Stomach smooth muscle (tissue), 2 donors: ENCODE measurements at regions not wholly inside any gene's neighbourhood (a gene's known extent, or its start where the extent isn't known, plus 50 kb on each side); places are given as distances from the start of the nearest gene placed in this dataset.
"Not testable (repeated sequence)": the region's sequence is repeated elsewhere in the genome, so short reads cannot be mapped to it uniquely, and the experiment has no call there.

Source experiments
- H3K27ac ChIP-seq: one replicate; pipeline ENCODE4 v1.7.0; 2013; ENCODE audit warnings: mild to moderate bottlenecking, low read length, inconsistent platforms
- H3K27me3 ChIP-seq, 2 donors: one replicate each; pipeline ENCODE4 v1.7.0; 2013; ENCODE audit warnings: low read length in 2 of 2; ENCODE audit not compliant: insufficient read depth in 2 of 2, control insufficient read depth in 1 of 2
- H3K36me3 ChIP-seq, 2 donors: one replicate each; pipeline ENCODE4 v1.7.0; 2013; ENCODE audit warnings: low read length in 2 of 2; ENCODE audit not compliant: control insufficient read depth in 2 of 2, insufficient read depth in 2 of 2
- H3K4me1 ChIP-seq: one replicate; pipeline ENCODE4 v1.7.0; 2013; ENCODE audit warnings: low read length; ENCODE audit not compliant: control insufficient read depth, insufficient read depth
- H3K4me3 ChIP-seq, 2 donors: one replicate each; pipeline ENCODE4 v1.7.0; 2013; ENCODE audit warnings: low read length in 2 of 2
- H3K9ac ChIP-seq, 2 donors: one replicate each; pipeline ENCODE4 v1.7.0; 2013; ENCODE audit warnings: low read length in 2 of 2, mild to moderate bottlenecking in 1 of 2
- H3K9me3 ChIP-seq, 2 donors: one replicate each; pipeline ENCODE4 v1.7.0; 2013; ENCODE audit warnings: low read length in 2 of 2; ENCODE audit not compliant: control insufficient read depth in 2 of 2
- donor health status: healthy.
- donor health status: Pancreatic carcinoma.

DNA sequence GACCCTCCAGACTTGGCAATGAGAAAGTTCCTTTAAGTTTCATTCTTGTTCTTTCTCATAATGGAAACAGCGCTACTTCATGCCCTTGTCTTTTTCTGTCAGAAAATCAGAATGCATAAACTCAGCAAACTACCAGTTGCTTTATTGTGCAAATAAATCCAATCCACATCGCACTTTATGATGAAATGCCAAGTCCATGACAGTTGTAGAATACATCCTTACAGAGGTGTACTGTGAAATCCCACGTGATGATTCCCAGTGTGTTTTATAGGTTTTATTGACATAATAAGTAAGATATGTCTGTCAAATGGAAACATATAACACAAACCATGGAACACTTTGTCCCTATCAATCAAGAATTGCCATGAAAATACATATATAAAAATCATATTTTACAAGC is 295.0 kb downstream of the PCDH7 start:
- Histone ChIP-seq H3K9ac (no peak overlapping the region), H3K4me1 (no peaks in the 10 kb centered on the region), H3K36me3 (no peaks in the 10 kb centered on the region), H3K9me3 (no peaks in the 10 kb centered on the region), H3K27ac (no peak overlapping the region), H3K4me3 (no peak overlapping the region), H3K27me3 (no peaks in the 10 kb centered on the region)

- Histone ChIP-seq H3K36me3 (no peaks in the 10 kb centered on the region), H3K4me1 (no peaks in the 10 kb centered on the region), H3K9me3 (no peaks in the 10 kb centered on the region), H3K27me3 (no peaks in the 10 kb centered on the region), H3K4me3 (no peak overlapping the region), H3K27ac (no peak overlapping the region), H3K9ac (no peak overlapping the region)
Observed at GRCh38 chr4:31016322-31017061, 296.3 kb downstream of the PCDH7 start.

DNA sequence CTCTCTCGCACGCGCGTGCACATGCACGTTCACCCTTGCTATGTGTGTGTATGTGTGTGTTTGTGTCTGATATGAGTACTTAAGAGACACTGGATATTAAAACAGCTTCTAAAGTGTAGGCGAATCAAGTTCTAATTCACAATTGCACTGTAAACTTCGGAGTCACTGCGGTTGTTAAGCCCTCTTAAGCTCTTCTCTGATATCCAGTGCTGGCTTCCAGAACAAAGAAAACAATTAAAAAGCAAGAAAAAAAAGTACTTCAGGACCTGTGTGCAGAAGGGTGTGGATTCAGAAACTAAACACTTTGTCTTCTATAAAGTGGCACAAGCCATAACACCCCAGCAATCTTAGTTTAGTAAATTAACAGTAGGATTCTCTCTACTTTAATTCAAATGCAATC is 300.2 kb downstream of the PCDH7 start:
- no peak overlapping the region for H3K9ac ChIP-seq
- no peak overlapping the region for H3K4me3 ChIP-seq
- H3K36me3 ChIP-seq, result no peaks in the 10 kb centered on the region
- H3K9me3 ChIP-seq, result no peaks in the 10 kb centered on the region
- no peaks in the 10 kb centered on the region for H3K27me3 ChIP-seq
- no peak overlapping the region for H3K27ac ChIP-seq
- no peaks in the 10 kb centered on the region for H3K4me1 ChIP-seq

DNA sequence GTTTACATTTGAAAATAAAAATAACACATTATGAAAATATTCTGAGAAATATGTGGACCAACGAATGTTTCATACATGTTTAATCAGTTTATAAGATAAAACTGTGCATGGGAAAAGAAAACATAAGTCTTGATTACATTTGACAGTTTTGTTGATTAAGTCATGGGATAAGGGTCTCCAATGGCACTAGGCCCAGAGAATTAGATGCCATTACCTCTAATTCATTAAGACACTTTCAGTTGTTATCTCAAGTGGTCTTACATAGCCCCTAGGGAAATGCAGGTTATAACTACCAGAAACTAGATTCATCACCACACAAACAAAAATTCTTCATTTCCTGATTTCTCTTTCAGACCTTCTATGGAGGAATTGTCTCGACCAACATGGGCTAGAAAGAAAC is 300.8 kb downstream of the PCDH7 start:
- H3K4me3 ChIP-seq, result no peak overlapping the region
- no peaks in the 10 kb centered on the region for H3K27me3 ChIP-seq
- no peak overlapping the region for H3K9ac ChIP-seq
- H3K4me1 ChIP-seq, result no peaks in the 10 kb centered on the region
- no peak overlapping the region for H3K27ac ChIP-seq
- H3K36me3 ChIP-seq, result no peaks in the 10 kb centered on the region
- H3K9me3 ChIP-seq, result no peaks in the 10 kb centered on the region

DNA sequence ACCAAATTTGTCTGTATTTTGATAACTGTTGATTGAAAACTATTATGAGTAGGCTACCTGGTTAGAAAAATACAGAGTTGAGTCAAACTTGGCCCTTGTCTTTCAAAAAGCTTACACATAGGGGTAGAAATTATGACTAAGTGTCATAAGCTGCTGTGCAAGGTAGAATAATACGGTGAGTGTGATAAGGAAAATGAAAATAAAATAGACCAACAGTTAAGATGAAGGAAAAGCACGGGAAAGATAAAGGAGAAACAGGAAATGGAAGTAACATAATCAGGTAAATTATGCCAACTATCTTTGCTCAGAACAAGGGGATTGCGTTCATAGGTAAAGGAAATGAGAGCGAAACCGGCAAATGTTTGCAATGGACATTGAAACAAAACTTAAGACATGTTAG is 302.5 kb downstream of the PCDH7 start:
- no peaks in the 10 kb centered on the region for H3K9me3 ChIP-seq
- H3K9ac ChIP-seq, result peak overlapping the region in 1 of 2 donors; percentile 0
- H3K4me1 ChIP-seq, result no peaks in the 10 kb centered on the region
- peak overlapping the region; percentile 17 to 39 for H3K4me3 ChIP-seq
- H3K27me3 ChIP-seq, result no peaks in the 10 kb centered on the region
- H3K36me3 ChIP-seq, result no peaks in the 10 kb centered on the region
- H3K27ac ChIP-seq, result no peak overlapping the region

GRCh38 chr4:31023109-31023508 is 302.9 kb downstream of the PCDH7 start:
- Histone ChIP-seq H3K4me3 (peak overlapping the region; percentile 17 to 39), H3K4me1 (no peaks in the 10 kb centered on the region), H3K9me3 (no peaks in the 10 kb centered on the region), H3K27me3 (no peaks in the 10 kb centered on the region), H3K9ac (peak overlapping the region in 1 of 2 donors; percentile 0), H3K36me3 (no peaks in the 10 kb centered on the region), H3K27ac (no peak overlapping the region)

GRCh38 chr4:31023742-31024141 is 303.6 kb downstream of the PCDH7 start:
- Histone ChIP-seq H3K4me1 (no peaks in the 10 kb centered on the region), H3K27me3 (no peaks in the 10 kb centered on the region), H3K9ac (no peak overlapping the region), H3K36me3 (no peaks in the 10 kb centered on the region), H3K9me3 (no peaks in the 10 kb centered on the region), H3K27ac (no peak overlapping the region), H3K4me3 (no peak overlapping the region)

DNA sequence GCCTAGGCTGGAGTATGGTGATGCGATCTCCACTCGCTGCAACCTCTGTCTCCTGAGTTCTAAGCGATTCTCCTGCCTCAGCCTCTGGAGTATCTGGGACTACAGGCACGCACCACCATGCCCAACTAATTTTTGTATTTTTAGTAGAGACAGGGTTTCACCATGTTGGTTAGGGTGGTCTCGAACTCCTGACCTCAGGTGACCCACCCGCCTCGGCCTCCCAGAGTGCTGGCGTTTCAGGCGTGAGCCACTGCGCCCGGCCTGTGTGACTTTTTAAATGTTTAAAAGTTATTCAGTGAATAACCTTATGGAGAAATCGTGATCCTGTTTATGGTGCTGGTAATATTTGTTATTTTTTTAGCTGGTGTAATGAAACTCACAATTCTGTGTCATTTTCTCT is 304.6 kb downstream of the PCDH7 start:
- H3K4me3 ChIP-seq, H3K9ac ChIP-seq, H3K36me3 ChIP-seq, H3K27ac ChIP-seq, H3K4me1 ChIP-seq, H3K9me3 ChIP-seq, H3K27me3 ChIP-seq: not testable (repeated sequence)

DNA sequence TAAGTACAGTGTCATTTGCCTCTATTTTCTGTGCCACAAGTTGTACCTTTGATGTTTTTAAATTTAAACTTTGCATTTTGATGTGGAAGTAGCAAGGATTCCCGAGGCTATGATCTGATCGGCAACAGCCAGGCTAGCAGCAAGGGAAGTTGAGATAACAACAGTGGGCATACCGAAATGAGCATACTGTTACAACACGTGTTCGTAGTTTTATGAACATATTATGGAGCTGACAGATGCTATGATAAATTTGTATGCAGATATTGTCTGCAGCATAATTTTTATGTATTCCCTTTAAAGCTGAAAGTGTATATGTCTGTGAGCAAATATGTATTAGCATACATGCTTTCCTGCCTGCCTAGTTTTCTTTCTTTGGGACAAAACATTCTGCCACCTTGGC is 306.1 kb downstream of the PCDH7 start:
- H3K27ac ChIP-seq, result no peak overlapping the region
- no peaks in the 10 kb centered on the region for H3K27me3 ChIP-seq
- no peaks in the 10 kb centered on the region for H3K9me3 ChIP-seq

DNA sequence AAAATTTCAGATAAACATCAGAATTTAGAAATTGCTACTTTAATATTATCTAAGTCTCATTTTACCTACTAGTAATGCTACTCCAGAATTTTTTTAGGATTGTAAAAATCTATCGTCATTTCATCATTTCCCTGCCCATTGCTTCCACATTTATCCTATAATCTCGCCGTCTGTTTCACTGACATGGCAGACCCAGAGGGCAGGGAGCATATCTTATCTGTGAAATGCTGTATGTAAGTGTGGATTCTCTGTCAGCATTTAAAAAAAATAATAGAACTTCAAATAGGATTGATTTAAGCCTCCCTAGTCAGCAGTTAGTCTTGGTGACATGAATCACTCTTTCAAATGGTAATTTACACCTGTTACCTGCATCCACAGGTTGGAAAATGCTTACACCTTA is 314.4 kb downstream of the PCDH7 start:
- Histone ChIP-seq H3K4me3 (no peak overlapping the region), H3K9ac (no peak overlapping the region), H3K4me1 (no peaks in the 10 kb centered on the region), H3K27ac (no peak overlapping the region), H3K9me3 (no peaks in the 10 kb centered on the region), H3K27me3 (no peaks in the 10 kb centered on the region), H3K36me3 (no peaks in the 10 kb centered on the region)

More for the DNA sequence above, 306.1 kb downstream of the PCDH7 start:
- H3K9ac ChIP-seq, result no peak overlapping the region
- H3K36me3 ChIP-seq, result no peaks in the 10 kb centered on the region
- H3K4me3 ChIP-seq, result no peak overlapping the region
- H3K4me1 ChIP-seq, result no peaks in the 10 kb centered on the region

DNA sequence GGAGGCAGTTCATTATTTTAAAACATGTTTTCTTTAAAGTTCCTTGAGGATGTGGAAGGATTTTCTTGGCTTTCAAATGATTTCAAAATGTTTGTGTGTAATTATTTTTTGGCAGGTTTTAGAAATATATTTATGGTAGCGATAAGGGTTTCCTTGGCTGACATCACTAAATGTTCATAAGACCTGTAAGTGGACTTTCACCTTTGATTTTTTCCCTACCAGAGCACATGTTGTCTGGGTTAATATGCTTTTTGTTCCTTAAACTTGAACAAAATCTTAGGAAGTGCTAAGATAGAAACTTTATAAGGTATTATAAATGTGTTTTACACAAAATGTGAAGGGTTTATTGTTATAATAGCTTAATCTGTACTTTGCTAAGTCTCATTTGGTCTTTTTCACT is 315.6 kb downstream of the PCDH7 start:
- Histone ChIP-seq H3K9me3 (no peaks in the 10 kb centered on the region), H3K4me1 (no peaks in the 10 kb centered on the region), H3K9ac (no peak overlapping the region), H3K36me3 (no peaks in the 10 kb centered on the region), H3K27me3 (no peaks in the 10 kb centered on the region), H3K4me3 (no peak overlapping the region), H3K27ac (no peak overlapping the region)
